ENCODE measurements at regions not wholly inside any gene's neighbourhood (a gene's known extent, or its start where the extent isn't known, plus 50 kb on each side); places are given as distances from the start of the nearest gene placed in this dataset.

- CTCF ChIA-PET, result no interaction called here
- no peak for TF ChIP-seq CTCF (IDR thresholded peaks at IDR 0.05; ENCODE audit: control extremely low read depth, extremely low read depth, low read depth, missing control alignments)
- DNase-seq (ENCODE audit: extremely low spot score), result no peak
- POLR2A ChIA-PET, result no interaction called here
Observed at GRCh38 chr13:50309882-50310594, 294.8 kb downstream of the KCNRG start.

GRCh38 chr13:50310734-50311133, 295.5 kb downstream of the KCNRG start:
- ChIA-PET CTCF (interaction anchor here (1.3 kb wide), 1 partner anchor 10 kb away, joined by 4 read pairs; no protein-coding TSS in a partner anchor), POLR2A (no interaction called here)
- DNase-seq (ENCODE audit: extremely low spot score), result no peak
- no peak for TF ChIP-seq CTCF (IDR thresholded peaks at IDR 0.05; ENCODE audit: control extremely low read depth, extremely low read depth, low read depth, missing control alignments)

GRCh38 chr13:50318887-50319286, 303.6 kb downstream of the KCNRG start:
- ChIA-PET POLR2A (no interaction called here), CTCF (interaction anchor here (1.2 kb wide), 1 partner anchor 24 kb away, joined by 3 read pairs; no protein-coding TSS in a partner anchor)
- DNase-seq (ENCODE audit: extremely low spot score), result no peak
- TF ChIP-seq CTCF (IDR thresholded peaks at IDR 0.05; ENCODE audit: control extremely low read depth, extremely low read depth, low read depth, missing control alignments), result no peak

- no peak for TF ChIP-seq CTCF (IDR thresholded peaks at IDR 0.05; ENCODE audit: control extremely low read depth, extremely low read depth, low read depth, missing control alignments)
- ChIA-PET POLR2A (no interaction called here), CTCF (interaction anchor here (1.2 kb wide), 1 partner anchor 23 kb away, joined by 3 read pairs; no protein-coding TSS in a partner anchor)
- DNase-seq (ENCODE audit: extremely low spot score), result no peak
Observed at GRCh38 chr13:50319635-50320255, 304.5 kb downstream of the KCNRG start.

- no peak for TF ChIP-seq CTCF (IDR thresholded peaks at IDR 0.05; ENCODE audit: control extremely low read depth, extremely low read depth, low read depth, missing control alignments)
- no peak for DNase-seq (ENCODE audit: extremely low spot score)
- ChIA-PET CTCF (interaction anchor here (1.2 kb wide), 1 partner anchor 9 kb away, joined by 4 read pairs; no protein-coding TSS in a partner anchor), POLR2A (no interaction called here)
Observed at GRCh38 chr13:50320271-50320862, 305.1 kb downstream of the KCNRG start.

- POLR2A ChIA-PET, result no interaction called here
- CTCF ChIA-PET, result no interaction called here
- no peak for TF ChIP-seq CTCF (IDR thresholded peaks at IDR 0.05; ENCODE audit: control extremely low read depth, extremely low read depth, low read depth, missing control alignments)
- DNase-seq (ENCODE audit: extremely low spot score), result no peak
Observed at GRCh38 chr13:50322006-50322405, 306.8 kb downstream of the KCNRG start.
